Type B pancreatic cell (in vitro differentiated cells): ENCODE measurements at regions not wholly inside any gene's neighbourhood (a gene's known extent, or its start where the extent isn't known, plus 50 kb on each side); places are given as distances from the start of the nearest gene placed in this dataset.

Experiments
- DNase-seq: peaks from one replicate; pipeline ENCODE4 v3.0.0; 2021; ENCODE audit warnings: mixed read lengths; ENCODE audit not compliant: unreplicated experiment; ENCODE audit errors: extremely low spot score
- H3K27ac Mint-ChIP-seq: 2 replicates; pipeline ENCODE4 v1.8.0; 2021; ENCODE audit warnings: mild to moderate bottlenecking, mixed read lengths
- H3K27me3 Mint-ChIP-seq: 2 replicates; pipeline ENCODE4 v1.8.0; 2021; ENCODE audit warnings: mixed read lengths
- H3K36me3 Mint-ChIP-seq: 2 replicates; pipeline ENCODE4 v1.8.0; 2021; ENCODE audit warnings: mixed read lengths
- H3K4me1 Mint-ChIP-seq: one replicate; pipeline ENCODE4 v1.8.0; 2021; ENCODE audit warnings: mixed read lengths; ENCODE audit not compliant: unreplicated experiment
- H3K4me3 Mint-ChIP-seq: 2 replicates; pipeline ENCODE4 v1.8.0; 2021; ENCODE audit warnings: mild to moderate bottlenecking, mixed read lengths
- H3K9me3 Mint-ChIP-seq: 2 replicates; pipeline ENCODE4 v1.8.0; 2021; ENCODE audit warnings: mixed read lengths
- TF ChIP-seq, protein P1 (sequence below): fragments of 200-600 bp; sonication (generic); conservative IDR thresholded peaks from 2 replicates; pipeline ENCODE4 v1.5.0; 2021; ENCODE audit warnings: antibody characterized with exemption, mild to moderate bottlenecking

GRCh38 chr10:64626924-64627323 is 1105.7 kb downstream of the REEP3 start:
- TF ChIP-seq, protein P1, sequence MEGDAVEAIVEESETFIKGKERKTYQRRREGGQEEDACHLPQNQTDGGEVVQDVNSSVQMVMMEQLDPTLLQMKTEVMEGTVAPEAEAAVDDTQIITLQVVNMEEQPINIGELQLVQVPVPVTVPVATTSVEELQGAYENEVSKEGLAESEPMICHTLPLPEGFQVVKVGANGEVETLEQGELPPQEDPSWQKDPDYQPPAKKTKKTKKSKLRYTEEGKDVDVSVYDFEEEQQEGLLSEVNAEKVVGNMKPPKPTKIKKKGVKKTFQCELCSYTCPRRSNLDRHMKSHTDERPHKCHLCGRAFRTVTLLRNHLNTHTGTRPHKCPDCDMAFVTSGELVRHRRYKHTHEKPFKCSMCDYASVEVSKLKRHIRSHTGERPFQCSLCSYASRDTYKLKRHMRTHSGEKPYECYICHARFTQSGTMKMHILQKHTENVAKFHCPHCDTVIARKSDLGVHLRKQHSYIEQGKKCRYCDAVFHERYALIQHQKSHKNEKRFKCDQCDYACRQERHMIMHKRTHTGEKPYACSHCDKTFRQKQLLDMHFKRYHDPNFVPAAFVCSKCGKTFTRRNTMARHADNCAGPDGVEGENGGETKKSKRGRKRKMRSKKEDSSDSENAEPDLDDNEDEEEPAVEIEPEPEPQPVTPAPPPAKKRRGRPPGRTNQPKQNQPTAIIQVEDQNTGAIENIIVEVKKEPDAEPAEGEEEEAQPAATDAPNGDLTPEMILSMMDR = no peak
- Mint-ChIP-seq H3K4me3 (no peak overlapping the region), H3K36me3 (no peaks in the 10 kb centered on the region), H3K4me1 (peaks cover 5% of the 10 kb centered on the region), H3K27me3 (no peaks in the 10 kb centered on the region), H3K9me3 (peaks cover 4% of the 10 kb centered on the region), H3K27ac (no peak overlapping the region)
- no peak for DNase-seq

DNA sequence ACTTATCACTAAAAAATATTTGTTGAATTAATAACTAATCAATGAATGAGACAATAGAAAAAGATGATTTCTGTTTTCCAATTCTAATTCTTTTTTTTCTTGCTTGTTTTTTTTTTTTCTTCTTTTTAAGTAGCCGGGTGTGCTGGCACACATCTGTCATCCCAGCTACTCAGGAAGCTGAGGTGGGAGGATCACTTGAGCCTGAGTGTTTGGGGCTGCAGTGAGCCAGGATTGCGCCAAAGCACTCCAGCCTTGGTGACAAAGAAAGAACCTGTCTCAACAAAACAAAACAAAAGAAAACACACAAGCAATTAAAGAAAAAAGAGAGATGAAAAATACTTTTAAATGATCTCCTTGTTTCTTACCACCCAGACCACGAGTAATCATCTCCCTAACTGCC is 1109.3 kb downstream of the REEP3 start:
- H3K36me3 Mint-ChIP-seq = no peaks in the 10 kb centered on the region
- no peak overlapping the region for H3K4me3 Mint-ChIP-seq
- no peak overlapping the region for H3K27ac Mint-ChIP-seq
- DNase-seq = no peak
- H3K4me1 Mint-ChIP-seq = peaks cover 5% of the 10 kb centered on the region
- H3K27me3 Mint-ChIP-seq = no peaks in the 10 kb centered on the region
- TF ChIP-seq, protein P1 = no peak
- H3K9me3 Mint-ChIP-seq = peaks cover 4% of the 10 kb centered on the region

GRCh38 chr10:64635906-64636305 is 1114.7 kb downstream of the REEP3 start:
- peaks cover 5% of the 10 kb centered on the region for H3K4me1 Mint-ChIP-seq
- no peaks in the 10 kb centered on the region for H3K36me3 Mint-ChIP-seq
- TF ChIP-seq, protein P1 = no peak
- H3K9me3 Mint-ChIP-seq = no peaks in the 10 kb centered on the region
- no peak overlapping the region for H3K4me3 Mint-ChIP-seq
- H3K27ac Mint-ChIP-seq = no peak overlapping the region
- DNase-seq = no peak
- no peaks in the 10 kb centered on the region for H3K27me3 Mint-ChIP-seq

DNA sequence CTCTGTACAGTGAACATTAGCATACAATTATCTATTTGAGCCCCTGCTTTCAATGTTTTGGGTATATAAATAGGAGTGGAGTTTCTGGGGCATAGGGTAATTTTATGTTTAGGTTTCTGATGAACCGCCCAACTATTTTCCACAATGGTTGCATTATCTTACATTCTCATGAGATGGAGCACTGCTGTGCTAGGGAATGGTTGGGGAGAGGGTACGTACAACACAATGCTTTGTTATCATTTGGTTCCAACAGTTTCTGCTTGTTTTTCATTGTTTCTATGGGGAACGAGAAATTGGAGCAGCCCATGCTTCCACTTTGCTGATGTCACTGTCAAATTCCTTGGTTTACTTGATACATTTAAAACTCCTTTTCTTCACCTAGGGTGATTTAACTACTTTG is 1115.3 kb downstream of the REEP3 start:
- no peak overlapping the region for H3K27ac Mint-ChIP-seq
- no peaks in the 10 kb centered on the region for H3K36me3 Mint-ChIP-seq
- no peaks in the 10 kb centered on the region for H3K9me3 Mint-ChIP-seq
- no peaks in the 10 kb centered on the region for H3K27me3 Mint-ChIP-seq
- no peak for DNase-seq
- no peaks in the 10 kb centered on the region for H3K4me1 Mint-ChIP-seq
- no peak overlapping the region for H3K4me3 Mint-ChIP-seq
- TF ChIP-seq, protein P1 = no peak

DNA sequence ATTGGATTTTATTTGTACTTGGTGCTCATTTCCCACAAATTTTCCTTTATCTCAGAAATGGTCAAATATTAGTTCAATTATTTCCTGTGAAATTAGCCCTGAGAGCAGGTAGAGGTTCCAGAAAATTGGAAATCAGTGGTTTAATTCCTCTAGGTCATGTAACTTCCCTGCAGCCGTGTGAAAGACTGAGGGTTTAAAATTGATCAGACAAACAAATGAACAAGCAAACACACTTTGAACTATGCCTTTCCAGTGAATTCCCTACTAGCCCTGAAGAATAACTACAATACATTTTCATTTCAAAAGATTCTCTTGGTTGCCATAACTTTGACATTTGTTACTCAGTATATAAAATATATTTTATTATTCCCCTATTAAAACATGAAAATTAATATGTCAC is 1116.7 kb downstream of the REEP3 start:
- no peak overlapping the region for H3K27ac Mint-ChIP-seq
- no peaks in the 10 kb centered on the region for H3K9me3 Mint-ChIP-seq
- no peak overlapping the region for H3K4me3 Mint-ChIP-seq

More for the DNA sequence above, 1116.7 kb downstream of the REEP3 start:
- DNase-seq = no peak
- Mint-ChIP-seq H3K36me3 (no peaks in the 10 kb centered on the region), H3K27me3 (no peaks in the 10 kb centered on the region), H3K4me1 (no peaks in the 10 kb centered on the region)
- TF ChIP-seq, protein P1 = no peak
